IMR-90 (cell line): ENCODE measurements at regions not wholly inside any gene's neighbourhood (a gene's known extent, or its start where the extent isn't known, plus 50 kb on each side); places are given as distances from the start of the nearest gene placed in this dataset.

Experiments used
- CEBPB ChIP-seq: IDR thresholded peaks from 2 replicates; pipeline ENCODE4 v1.6.1; 2012; ENCODE audit warnings: low read depth, low read length, improper control_type of control experiment
- CHD1 ChIP-seq: IDR thresholded peaks from 2 replicates; pipeline ENCODE4 v1.6.1; 2012; ENCODE audit warnings: low read depth, low read length, improper control_type of control experiment
- MXI1 ChIP-seq: IDR thresholded peaks from 2 replicates; pipeline ENCODE4 v1.6.1; 2012; ENCODE audit warnings: low read depth, mild to moderate bottlenecking, low read length, moderate library complexity, borderline replicate concordance
- POLR2A ChIP-seq: IDR thresholded peaks from 2 replicates; pipeline ENCODE4 v1.6.1; 2012; ENCODE audit warnings: mild to moderate bottlenecking, low read depth, low read length
- RCOR1 ChIP-seq: IDR thresholded peaks from 2 replicates; pipeline ENCODE4 v1.6.1; 2012; ENCODE audit warnings: mild to moderate bottlenecking, low read length, improper control_type of control experiment; ENCODE audit not compliant: insufficient replicate concordance
- RFX5 ChIP-seq: IDR thresholded peaks from 2 replicates; pipeline ENCODE4 v1.8.0; 2012; ENCODE audit warnings: low read depth, mild to moderate bottlenecking, low read length, moderate library complexity
- TF ChIP-seq, protein P1 (sequence below): conservative IDR thresholded peaks from 2 replicates; pipeline ENCODE4 v1.5.1; 2012; ENCODE audit warnings: mild to moderate bottlenecking, low read depth, low read length, improper control_type of control experiment
- TF ChIP-seq, protein P2 (sequence below): fragments of 150-350 bp; IDR thresholded peaks from 2 replicates; pipeline ENCODE4 v1.6.1; 2017; ENCODE audit warnings: mild to moderate bottlenecking, antibody characterized with exemption, low read length, low read depth

DNA sequence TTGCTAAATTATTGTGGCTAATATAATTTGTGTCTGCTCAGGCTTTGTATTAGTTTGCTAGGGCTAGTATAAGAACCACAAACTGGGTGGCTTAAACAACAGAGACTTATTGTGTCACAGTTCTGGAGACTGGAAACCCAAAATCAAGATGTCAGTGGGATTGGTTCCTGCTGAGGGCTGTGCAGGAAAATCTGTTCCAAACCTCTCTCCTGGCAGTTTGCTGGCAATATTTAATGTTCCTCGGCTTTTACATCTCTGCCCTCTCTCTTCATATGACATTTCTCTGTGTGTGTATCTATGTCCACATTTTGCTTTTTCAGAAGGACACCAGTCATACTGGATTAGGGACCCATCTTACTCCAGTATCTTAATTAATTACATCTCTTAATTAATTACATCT is 498.8 kb upstream of the CD180 start:
- TF ChIP-seq, protein P1, sequence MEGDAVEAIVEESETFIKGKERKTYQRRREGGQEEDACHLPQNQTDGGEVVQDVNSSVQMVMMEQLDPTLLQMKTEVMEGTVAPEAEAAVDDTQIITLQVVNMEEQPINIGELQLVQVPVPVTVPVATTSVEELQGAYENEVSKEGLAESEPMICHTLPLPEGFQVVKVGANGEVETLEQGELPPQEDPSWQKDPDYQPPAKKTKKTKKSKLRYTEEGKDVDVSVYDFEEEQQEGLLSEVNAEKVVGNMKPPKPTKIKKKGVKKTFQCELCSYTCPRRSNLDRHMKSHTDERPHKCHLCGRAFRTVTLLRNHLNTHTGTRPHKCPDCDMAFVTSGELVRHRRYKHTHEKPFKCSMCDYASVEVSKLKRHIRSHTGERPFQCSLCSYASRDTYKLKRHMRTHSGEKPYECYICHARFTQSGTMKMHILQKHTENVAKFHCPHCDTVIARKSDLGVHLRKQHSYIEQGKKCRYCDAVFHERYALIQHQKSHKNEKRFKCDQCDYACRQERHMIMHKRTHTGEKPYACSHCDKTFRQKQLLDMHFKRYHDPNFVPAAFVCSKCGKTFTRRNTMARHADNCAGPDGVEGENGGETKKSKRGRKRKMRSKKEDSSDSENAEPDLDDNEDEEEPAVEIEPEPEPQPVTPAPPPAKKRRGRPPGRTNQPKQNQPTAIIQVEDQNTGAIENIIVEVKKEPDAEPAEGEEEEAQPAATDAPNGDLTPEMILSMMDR = no peak
- TF ChIP-seq CHD1 = no peak
- no peak for TF ChIP-seq POLR2A
- TF ChIP-seq, protein P2, sequence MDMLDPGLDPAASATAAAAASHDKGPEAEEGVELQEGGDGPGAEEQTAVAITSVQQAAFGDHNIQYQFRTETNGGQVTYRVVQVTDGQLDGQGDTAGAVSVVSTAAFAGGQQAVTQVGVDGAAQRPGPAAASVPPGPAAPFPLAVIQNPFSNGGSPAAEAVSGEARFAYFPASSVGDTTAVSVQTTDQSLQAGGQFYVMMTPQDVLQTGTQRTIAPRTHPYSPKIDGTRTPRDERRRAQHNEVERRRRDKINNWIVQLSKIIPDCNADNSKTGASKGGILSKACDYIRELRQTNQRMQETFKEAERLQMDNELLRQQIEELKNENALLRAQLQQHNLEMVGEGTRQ = no peak
- no peak for TF ChIP-seq MXI1
- TF ChIP-seq CEBPB = no peak
- TF ChIP-seq RFX5 = no peak
- no peak for TF ChIP-seq RCOR1
